Right ventricle myocardium inferior (tissue), 1 donor: ENCODE measurements at regions not wholly inside any gene's neighbourhood (a gene's known extent, or its start where the extent isn't known, plus 50 kb on each side); places are given as distances from the start of the nearest gene placed in this dataset.

Source experiments
- ATAC-seq: fragments of 200-7000 bp; cut with Tn5 transposase; one replicate; pipeline ENCODE4 v1.9.1; 2020; ENCODE audit warnings: mild to moderate bottlenecking, moderate library complexity
- DNase-seq: peaks from one replicate; pipeline ENCODE4 v3.0.0; 2021; ENCODE audit errors: missing footprints
- intact Hi-C: fragments of 100-400 bp; cut with DNase I; formaldehyde crosslinking; loops from one replicate; pipeline ENCODE4 v1.11.0; 2022
- donor health status: DM: no; HTN: yes; CAD: no; lungs with severe emphysema.

- DNase-seq (no peak), ATAC-seq (no peak)
- intact Hi-C loops = no loop called here
These were observed 83.2 kb upstream of the NUDT12 start for GRCh38 chr5:103645816-103646215.

DNA sequence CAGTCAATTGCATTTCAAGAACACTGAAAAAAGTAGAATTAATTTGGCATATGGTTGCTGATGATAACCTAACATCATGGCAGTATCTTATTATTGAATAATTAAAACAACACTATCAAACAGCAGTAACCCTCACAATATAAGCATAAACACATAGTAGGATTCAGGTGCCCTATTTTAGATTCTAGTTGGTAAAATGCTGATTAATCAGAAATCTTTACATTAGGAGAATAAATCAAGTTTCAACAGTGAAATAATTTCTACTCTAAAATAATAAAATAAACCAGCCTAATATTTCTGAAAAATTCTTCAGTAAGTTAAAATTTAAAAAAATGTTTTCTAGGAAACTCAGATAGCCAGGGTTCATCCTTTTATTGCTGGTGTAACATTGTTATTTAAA, 76.4 kb upstream of the NUDT12 start:
- ATAC-seq (no peak), DNase-seq (no peak)
- intact Hi-C loops = no loop called here

- DNase-seq (no peak), ATAC-seq (no peak)
- intact Hi-C loops = no loop called here
These were observed 62.1 kb upstream of the NUDT12 start for GRCh38 chr5:103624675-103625074.

GRCh38 chr5:103624035-103624480, 61.5 kb upstream of the NUDT12 start:
- ATAC-seq = no peak
- DNase-seq = no peak
- intact Hi-C loops = no loop called here

- ATAC-seq = no peak
- intact Hi-C loops = no loop called here
- no peak for DNase-seq
These were observed 60.8 kb upstream of the NUDT12 start for GRCh38 chr5:103623425-103623824.

- ATAC-seq (no peak), DNase-seq (no peak)
- intact Hi-C loops = no loop called here
These were observed 59.0 kb upstream of the NUDT12 start for GRCh38 chr5:103621548-103621930.

DNA sequence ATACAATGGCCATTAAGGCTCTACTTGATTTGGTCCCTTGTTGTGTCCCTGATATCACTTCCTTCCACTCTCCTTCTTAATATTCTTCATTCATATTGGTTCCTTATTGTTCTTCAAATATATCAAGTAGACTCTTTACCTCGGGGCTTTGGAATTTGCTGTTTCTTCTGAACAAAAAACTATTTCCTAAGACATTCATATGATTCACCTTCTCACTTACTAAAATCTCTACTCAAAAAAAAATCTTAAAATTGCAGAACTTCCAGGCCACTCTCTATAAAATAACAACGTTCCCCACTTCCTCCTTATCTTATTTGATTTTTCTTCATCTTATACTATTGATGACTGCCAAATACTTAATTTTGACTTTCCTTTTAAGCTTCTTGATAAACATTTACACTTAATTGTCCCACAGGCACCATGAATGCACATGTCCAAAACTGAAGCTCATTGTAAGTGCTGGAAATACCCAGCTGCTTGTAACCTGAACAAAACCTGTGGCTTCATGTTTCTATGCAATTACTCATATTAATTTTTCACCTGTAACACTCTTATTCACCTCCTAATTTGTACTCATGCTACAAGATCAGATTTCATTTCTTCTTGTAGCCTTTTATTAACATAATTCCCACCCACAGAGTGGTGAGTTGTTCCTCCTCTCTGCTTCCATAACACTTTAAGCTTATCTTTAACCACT, 58.4 kb upstream of the NUDT12 start:
- intact Hi-C loops = no loop called here
- no peak for DNase-seq
- ATAC-seq = no peak

DNA sequence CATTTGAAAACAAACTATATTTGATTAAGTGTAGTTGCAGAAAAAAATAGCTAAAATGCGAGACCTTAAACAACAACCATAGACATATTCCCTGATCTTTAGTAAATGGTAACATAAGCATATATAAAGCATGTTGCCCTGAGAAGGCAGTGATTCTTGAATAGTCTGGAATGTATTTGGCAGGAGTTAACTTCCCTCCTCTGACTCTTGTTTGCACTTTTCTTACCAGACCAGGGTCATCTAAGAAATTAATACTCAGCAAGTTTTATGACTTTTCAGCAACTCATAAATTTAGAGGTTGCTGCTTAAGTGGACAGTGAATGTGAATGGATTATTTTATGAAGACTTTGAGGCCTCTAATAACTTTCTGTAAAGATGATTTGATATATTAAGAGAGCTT, 55.3 kb upstream of the NUDT12 start:
- intact Hi-C loops = no loop called here
- no peak for DNase-seq

DNA sequence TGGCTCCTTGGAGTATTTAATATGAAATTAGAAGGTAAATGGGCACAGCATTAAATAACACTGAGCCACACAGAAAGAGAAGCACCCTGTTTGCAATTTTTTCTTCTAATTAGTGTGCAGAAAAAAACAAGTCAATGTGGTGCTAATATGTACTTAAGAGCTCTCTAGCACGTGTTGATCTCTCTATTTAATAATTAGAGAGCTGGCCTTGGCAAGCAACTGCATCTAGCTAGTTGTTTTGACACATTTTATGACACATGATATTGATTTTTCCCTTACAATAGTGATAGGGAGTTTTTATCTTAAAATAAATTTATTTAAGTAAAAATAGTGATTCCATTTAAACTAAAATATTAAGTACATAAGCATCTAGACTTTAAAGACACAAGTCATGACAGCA, 54.5 kb upstream of the NUDT12 start:
- intact Hi-C loops = no loop called here
- DNase-seq = no peak
- no peak for ATAC-seq

More for the DNA sequence above, 55.3 kb upstream of the NUDT12 start:
- ATAC-seq = no peak

DNA sequence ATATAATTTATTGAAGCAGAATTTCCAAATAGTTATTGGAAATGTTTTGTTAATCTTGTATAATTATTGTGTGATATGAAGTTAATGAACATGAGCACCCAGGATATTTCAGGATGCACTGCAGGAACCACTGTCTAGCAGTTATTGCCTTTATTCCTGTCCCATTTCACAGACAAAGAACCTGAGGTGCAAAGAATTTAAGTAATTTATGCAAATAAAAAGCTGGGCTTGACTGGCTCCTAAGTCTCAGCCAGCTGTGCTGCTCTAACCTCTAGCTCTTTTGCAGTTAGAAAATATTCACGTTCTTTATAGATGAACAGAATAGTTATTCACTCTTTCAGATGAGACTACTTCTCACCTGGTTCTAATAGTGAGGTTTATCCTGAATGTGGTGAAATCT, 50.0 kb upstream of the NUDT12 start:
- intact Hi-C loops = no loop called here
- DNase-seq = no peak
- no peak for ATAC-seq
